HG03159 (cell line): ENCODE measurements at regions not wholly inside any gene's neighbourhood (a gene's known extent, or its start where the extent isn't known, plus 50 kb on each side); places are given as distances from the start of the nearest gene placed in this dataset.

Experiments
- ATAC-seq: cut with Tn5 transposase; IDR thresholded peaks from one replicate; pipeline ENCODE4 v1.9.1; 2021; ENCODE audit warnings: mild to moderate bottlenecking, moderate library complexity; ENCODE audit not compliant: unreplicated experiment

DNA sequence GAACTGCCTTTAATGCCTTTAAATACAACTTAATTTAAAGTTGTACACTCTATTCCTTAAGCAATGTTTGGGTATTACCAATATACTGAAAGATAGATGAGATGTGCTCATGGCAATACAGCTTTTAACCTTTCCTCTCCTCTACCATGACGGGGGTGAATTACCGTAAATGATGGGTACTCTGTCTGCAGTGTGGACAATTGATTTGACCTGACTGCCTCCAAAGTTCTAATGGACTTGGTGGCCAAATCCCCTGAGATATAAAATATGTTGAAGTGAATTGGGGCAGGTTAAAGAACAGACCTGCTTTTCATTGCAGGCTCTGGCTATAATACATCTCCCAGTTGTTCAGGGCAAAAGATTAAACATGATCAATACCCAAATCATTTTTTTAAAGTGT is 367.4 kb upstream of the NR5A2 start:
- no peak for ATAC-seq

DNA sequence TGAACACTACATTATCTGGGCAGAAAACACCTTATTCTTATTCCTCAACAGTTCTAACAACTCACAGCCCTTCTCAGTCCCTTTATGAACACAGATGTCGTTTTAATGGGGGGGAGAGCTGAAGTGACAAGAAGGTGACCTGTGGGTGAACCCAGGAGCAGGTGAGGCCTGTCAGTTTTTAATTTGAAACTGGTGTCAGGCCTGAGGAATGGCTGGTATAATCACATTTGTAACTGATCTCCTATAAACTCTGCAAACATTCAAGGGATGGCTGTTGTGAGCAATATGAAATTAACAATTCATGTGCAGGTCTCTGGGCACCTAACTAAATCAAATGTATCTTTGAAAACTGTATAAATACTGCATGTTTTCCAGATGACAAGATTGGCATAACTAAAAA is 362.1 kb upstream of the NR5A2 start:
- no peak for ATAC-seq

DNA sequence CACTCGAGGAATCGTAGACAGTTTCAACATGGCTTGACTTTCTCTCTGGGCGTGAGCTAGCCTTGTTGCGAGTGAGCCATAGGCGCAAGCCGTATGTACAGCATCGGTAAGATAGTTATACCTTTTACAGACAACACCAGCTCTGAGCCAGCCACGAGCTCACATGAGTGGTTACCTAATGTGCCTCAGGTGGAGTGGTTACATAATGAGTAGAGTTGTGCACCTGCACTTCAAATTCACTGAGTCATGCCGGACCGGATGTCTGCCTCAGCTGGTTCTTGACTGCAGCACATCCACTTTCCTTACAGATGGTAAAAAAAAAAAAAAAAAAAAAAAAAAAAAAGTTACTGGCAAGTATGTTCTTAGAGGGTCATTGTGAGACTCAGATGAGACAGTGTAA is 360.4 kb upstream of the NR5A2 start:
- no peak for ATAC-seq

DNA sequence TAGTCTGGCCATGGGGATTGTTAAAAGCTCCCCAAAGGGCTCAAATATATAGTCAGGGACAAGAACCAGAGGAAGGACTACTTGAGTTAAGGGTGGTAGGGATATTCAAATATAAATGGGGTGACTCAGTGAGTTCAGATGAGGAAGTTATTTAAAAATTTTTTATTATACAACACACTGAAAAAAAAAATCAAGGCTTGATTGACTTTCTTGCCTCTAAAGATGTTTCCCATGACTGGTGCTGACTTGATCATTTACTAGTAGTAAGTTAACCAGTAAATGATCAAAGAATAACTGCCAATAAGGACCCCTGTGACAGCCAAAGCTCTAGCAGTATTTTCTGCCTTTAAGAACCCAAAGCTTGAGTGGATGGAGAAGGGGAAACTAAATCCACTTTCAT is 357.6 kb upstream of the NR5A2 start:
- ATAC-seq: no peak

DNA sequence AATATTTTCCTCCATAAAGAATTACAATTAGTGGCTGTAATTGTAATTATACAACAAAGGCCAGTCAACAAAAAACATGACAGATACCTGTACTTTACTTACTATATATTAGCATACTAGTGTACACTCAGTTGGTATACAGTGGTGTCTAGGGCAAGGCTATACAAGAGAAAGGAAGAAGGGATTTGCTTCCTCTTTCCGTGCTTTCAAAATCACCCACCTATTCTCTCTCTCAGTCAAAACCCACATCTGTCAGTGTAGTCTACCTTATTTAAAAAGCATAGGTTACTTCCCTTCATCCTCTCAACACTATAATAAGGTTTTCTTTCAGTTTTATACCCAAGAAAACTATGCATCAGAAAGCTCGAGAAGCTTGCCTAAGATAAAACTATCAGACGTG is 355.8 kb upstream of the NR5A2 start:
- ATAC-seq: no peak

DNA sequence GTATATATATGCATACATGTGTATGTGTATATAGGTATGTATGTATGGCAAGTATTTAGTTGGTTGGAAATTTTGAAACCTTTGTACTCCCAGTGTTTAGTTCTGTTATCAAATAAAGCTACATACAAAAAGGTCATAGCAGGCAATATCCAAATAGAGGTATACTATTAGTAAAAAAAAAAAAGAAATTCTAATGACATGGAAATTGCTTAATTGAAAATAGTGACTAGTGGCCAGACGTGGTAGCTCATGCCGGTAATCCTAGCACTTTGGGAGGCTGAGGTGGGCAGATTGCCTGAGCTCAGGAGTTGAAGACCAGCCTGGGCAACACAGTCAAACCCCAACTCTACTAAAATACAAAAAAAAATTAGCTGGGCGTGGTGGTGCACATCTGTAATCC is 351.6 kb upstream of the NR5A2 start:
- ATAC-seq: no peak

DNA sequence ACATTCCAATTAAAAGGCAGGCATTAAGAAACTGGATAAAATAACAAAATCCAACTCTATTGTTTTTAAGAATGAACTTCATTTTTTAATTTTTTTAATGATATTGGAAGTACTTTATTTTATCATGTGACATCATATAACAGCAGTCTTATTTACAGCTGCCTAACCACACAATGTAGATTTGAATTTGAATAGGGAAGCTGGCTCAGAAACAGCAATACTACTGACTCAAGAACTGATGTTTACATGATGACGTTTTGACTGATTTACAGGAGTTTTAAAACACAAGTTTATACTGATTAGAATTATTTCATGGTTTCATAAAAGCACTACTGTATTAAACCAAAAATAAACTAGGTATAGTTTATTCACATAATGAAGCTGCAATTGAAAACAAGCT is 348.7 kb upstream of the NR5A2 start:
- ATAC-seq: no peak

DNA sequence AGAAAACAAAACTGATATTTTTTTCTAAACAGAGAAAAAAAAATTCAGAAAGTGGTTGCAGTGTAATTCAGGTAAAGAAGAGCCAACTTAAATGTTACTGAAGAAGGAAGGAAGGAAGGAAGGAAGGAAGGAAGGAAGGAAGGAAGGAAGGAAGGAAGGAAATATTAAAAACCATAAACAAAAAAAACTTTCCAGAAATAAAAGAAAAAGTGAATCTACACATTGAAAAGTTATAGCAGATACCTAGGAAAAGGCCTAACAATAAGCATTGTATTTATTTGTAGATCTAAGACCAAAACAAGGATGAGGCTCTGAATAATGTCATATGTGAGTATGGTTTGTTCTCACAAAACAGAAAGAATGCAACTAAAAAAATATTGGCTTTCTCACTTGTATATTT is 345.4 kb upstream of the NR5A2 start:
- ATAC-seq: no peak

DNA sequence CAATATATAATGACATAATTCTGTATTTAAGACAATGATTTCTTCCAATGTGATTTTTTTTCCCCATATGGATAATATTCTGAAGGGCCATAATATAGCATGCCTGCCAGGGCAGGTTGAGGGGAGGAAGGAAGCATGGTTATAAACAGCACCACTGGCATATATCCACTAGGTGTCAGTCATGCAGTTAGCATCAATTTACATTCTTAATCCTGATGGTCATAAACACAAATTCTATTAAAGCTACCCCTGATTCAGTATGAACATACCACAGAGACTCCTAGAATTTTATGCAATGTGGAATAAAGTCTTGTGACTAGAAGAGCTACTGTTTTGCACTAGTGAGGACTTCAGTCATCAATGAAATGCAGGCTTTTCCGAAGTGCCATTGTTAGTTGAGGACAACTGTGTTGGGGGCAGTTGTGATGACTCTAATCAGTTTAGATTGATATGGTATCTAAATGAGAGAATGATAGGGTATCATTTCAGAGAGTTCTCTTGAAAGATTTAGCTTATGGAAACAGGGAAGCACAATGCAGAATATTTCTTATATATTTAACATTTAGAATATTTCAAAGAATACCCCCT is 342.7 kb upstream of the NR5A2 start:
- ATAC-seq: peak; percentile 98

DNA sequence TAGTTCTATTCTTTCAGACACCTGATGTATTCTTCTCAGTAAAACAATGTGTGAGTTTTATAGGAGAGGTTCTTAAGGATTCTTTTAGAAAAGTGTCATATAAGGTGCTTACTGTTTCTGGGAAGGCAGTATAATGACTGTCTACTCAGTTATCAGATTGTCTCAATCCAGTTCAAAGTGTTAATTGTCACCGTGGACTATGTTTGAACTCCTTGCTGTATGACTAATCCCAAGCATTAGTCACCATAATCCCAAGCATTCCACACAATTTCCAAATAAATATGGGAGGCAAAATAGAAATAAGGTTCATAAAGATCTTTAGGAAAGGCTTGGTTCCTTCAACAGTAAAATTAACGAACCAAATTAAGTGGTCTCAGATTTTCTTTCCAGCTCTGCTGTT is 342.1 kb upstream of the NR5A2 start:
- ATAC-seq: no peak

DNA sequence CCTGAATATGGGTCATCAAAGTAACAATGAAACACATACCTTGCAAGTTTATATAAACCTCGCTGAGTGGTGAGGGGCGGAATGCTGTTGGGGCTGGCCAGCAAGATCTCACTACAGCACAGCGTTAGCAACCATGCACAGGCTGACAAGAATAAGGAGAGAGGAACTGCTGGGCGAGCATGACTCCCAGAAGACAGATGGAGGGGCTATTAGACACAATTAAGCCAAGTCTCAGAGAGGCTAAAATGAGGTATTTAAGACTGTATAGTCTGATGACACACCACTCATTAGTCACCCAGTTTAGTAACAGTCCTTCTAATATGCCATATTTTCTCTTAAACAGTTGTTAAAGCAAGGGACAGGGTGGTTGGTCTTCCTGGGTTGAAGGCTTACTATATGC is 340.2 kb upstream of the NR5A2 start:
- ATAC-seq: no peak

DNA sequence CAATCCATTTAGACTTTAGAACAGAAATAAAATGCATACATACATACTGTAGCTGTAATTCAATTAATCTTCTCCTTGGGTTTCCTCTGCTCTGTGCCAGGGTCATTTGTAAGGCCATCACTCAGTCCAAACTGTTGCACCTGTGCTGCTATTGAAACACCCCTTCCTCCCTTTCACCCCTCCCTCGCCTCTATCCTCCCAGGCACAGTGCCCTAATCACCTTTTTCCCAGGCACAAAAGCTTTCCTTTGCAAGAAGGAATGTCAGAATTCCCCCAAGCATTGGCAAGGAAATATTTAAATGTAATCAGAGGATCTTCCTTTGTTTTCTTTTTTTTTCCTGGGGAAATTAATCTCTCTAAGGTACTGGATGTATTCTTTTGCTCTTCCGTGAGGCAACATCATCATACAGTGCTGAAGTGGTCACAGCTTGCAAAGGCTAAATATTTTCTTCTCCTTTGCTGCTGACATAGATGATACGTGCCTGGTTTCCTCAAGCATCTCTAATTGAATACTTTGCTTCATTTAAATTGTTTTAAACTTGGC is 339.3 kb upstream of the NR5A2 start:
- ATAC-seq: no peak

DNA sequence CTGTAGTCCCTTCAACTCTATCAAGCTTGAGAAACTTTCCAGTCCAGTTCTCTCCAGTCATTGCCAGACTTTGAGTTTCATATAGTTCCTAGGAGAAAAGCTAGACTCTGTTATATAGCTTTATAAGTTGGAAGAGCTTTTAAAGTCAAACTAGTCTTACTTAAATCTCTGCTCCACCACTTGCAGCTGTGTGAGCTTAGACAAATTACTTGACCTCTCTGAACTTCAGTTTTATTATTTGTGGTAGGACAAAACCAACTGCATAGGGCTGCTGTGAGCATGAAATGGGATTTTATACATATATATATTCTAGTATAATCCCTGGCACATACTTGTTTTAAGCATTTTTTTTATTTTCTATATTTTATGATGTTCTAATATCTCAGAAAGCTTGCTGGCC is 338.7 kb upstream of the NR5A2 start:
- ATAC-seq: no peak

DNA sequence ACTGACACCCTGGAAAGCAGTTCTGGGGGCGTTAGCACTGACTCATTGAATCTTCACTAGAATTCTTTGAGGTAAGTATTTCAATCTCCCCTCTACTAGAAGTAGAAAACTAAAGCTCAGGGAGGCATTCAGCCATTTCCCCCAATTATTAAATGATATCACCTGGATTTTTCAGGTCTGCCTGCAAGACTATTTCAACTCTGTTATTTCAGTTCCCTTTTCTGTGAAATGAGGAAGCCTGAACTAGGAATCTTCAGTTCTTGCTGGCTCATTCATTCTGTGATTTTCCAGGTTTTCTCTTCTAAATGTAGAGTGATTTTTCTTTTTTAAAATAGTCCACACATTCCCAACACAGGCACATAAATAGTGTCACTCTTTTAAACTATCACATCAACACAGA is 337.0 kb upstream of the NR5A2 start:
- ATAC-seq: no peak

DNA sequence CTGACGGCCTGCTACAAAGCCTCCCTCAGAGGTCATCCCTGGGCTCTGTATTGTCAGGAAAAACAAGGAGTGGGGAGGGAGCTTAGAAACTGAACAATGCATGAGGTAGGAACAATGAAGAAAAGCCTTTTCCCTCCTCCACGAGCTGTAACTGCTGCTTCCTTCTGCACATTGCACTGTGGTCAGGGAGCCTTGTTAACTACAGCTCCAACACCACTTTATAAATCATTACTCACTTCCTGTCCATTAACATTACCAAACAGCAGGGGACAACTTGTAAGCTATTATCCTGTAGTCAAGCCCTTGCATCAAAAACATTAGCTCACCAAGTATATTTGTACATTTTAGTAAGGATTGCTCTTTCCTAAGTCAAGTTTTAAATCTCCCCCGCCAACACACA is 336.0 kb upstream of the NR5A2 start:
- no peak for ATAC-seq

DNA sequence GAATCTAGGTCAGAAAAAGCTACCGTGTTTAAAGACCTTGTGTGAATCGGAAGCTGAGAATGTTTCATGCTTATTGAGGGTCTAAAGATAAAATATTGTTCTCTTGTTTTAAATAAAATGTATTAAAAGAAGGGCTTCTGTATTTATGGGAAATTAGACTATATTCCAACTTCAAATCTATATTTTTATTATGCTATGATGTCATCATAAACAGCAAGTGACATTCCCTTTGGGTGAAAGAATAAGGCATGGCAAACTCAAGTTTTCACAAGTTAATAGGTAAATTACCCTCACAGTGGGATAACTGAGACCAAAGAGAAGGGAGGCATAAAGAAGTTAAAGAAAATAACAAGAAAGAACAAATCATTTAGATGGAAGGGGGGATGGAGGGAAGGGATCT is 333.8 kb upstream of the NR5A2 start:
- ATAC-seq: no peak

DNA sequence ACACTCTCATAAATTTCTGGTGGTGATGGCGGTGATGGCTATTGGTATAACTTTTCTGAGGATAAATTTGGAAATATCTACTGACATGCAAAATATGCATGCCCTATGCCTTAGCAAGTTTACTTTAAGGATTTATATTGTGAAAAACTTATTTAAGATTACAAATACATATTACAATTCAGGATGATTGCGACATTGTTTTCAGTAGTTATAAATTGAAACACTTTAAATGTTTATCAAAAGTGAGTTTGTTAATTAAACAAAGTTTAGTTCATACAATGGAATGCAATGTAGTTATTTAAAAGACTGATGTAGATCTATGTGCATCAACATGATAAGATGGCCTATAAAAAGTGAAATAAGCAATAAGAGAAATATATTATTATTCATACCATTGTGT is 331.3 kb upstream of the NR5A2 start:
- no peak for ATAC-seq

DNA sequence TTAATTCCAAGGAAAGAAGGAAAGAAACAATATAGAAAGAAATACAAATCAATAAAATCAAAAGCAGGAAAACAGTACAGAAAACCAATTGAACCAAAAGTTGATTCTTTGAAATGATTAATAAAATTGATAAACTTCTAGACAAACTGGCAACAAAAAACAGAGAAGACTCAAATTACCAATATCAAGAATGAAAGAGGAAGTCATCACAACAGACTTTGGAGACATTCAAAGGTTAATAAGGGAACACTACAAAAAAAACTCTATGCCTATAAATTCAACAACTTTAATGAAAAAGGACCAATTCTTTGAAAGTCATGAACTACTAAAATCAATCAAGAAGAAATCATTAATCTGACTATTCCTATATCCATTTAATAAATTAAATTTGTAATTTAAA is 329.3 kb upstream of the NR5A2 start:
- no peak for ATAC-seq

DNA sequence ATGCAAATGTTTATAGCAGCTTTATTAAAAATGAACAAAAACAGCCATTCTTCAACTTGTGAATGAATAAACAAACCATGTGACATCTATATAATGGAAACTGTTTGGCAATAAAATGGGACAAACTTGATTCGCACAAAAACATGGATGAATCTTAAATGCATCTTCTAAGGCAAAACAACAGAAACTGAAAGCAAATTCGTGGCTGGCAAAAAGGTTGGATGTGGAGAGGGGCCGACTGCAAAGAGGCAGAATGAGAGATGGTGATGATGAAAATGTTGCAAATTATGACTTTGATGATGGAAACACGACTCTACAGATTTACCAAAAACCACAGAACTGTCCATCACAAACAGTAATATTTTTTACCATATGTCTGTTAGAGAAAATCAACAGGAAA is 327.0 kb upstream of the NR5A2 start:
- ATAC-seq: no peak

DNA sequence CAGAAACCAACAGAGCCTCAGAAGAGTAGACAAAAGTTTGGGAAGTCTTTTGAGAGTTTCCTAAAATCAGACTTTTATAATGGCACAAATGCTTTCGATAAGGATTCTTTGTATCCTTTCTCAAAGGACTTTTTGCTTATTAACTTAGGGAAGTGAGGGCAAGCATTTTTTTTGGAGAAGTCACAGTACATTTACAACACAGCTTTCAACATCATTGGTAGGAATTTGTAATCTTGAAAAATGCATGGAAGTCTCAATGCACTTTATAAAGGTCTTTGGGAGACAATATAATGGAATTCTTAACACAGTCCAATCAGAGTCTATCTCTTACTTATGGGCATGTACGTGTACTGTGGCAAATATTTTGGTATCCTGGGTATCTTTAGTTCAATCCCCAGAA is 325.8 kb upstream of the NR5A2 start:
- no peak for ATAC-seq

DNA sequence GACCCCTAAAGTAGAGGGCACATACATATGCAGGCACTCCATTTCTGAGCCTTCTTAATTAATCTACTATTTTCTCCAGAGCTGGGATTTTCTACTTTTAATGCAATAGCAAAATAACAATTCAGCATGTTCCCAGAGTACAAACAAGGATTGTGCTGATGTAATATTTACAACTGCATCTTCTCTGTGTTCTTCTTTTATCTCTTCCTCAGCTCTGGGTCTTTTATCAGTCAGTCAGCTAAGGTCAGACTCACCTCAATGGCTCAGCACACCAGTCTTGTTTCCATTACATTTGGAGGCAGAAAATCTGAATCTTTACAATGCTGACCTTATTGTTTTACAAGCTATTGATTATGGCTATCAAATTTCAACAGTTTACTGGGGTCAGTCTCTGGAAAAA is 323.3 kb upstream of the NR5A2 start:
- ATAC-seq: no peak

DNA sequence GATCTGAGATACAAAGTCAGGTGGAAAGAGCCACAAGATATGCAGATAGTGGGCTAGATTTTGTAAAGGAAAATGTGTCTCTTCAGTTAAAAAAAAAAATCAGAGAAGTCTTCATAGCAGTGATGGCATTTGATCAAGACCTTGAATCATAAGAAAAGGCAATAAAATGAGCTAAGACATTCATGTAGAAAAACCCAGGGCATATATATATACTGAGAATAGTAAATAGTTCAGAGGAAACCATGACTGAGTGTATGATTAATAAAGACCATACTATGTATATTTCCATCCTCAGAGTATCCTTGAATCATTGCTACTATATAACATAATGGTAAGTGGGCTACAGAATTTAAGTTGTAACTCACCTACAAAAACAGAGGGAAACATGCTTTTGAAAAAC is 321.7 kb upstream of the NR5A2 start:
- ATAC-seq: no peak

DNA sequence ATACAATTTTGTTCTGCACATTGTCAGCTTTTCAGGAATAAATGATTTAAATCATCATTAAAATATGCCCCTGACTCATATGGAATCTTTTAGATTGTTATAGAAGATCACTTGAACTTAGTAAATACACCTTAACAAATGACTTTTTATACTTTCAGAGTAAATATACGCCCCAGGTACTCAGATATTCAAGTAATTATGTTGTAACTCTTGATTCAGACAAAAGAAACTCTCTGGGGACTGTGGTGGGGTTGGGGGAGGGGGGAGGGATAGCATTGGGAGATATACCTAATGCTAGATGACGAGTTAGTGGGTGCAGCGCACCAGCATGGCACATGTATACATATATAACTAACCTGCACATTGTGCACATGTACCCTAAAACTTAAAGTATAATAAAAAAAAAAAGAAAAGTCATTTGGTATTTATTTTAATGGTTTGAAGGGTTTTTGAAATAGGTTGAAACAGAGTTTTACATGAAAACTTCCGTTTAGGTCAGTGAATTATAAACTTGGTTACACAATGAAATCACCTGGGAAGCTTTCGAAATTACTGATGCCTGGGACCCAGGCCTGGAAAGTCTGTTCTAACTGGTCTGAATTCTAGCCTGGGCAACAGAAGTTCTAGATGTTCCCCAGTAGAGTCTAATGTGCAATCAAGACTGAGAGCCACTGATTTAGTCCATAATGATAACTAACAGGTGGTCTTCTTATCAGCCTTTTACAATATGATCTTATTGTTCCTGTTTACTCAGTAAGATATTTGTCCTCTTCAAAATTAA is 320.5 kb upstream of the NR5A2 start:
- ATAC-seq: no peak
